ENCODE measurements at regions not wholly inside any gene's neighbourhood (a gene's known extent, or its start where the extent isn't known, plus 50 kb on each side); places are given as distances from the start of the nearest gene placed in this dataset.
"Not testable (repeated sequence)": the region's sequence is repeated elsewhere in the genome, so short reads cannot be mapped to it uniquely, and the experiment has no call there.

- Mint-ChIP-seq H3K27ac (no peak overlapping the region), H3K36me3 (peaks cover 0 to 6% of the 10 kb centered on the region in 2 donors), H3K9me3 (peaks cover 0 to 28% (median 19%) of the 10 kb centered on the region in 8 donors), H3K4me3 (no peak overlapping the region), H3K27me3 (peaks cover 6 to 15% of the 10 kb centered on the region in 2 donors), H3K4me1 (no peaks in the 10 kb centered on the region)
- peaks cover 5% of the 10 kb centered on the region for H3K27me3 ChIP-seq (ENCODE audit: insufficient read depth, low read length)
- CTCF ChIA-PET (ENCODE audit: partially characterized antibody) = interaction anchor here (1.2 kb wide), 1 partner anchor 18 kb away, joined by 3 read pairs; no protein-coding TSS in a partner anchor
- no peaks in the 10 kb centered on the region for H3K4me1 ChIP-seq (ENCODE audit: insufficient read depth, low read length)
- intact Hi-C loops (cut with micrococcal nuclease) = no loop called here
- H3K27ac ChIP-seq (ENCODE audit: low read depth, low read length) = no peak overlapping the region
- DNase-seq = no peak
- POLR2A ChIA-PET (ENCODE audit: partially characterized antibody) = no interaction called here
- no peaks in the 10 kb centered on the region for H3K36me3 ChIP-seq (ENCODE audit: insufficient read depth, low read length)
- H3K4me3 ChIP-seq (ENCODE audit: low read length in 2 of 2) = no peak overlapping the region
- H3K9me3 ChIP-seq (ENCODE audit: control insufficient read depth in 1 of 2, low read length in 2 of 2) = peaks cover 0 to 6% of the 10 kb centered on the region in 2 donors
These were observed 221.0 kb downstream of the UTP18 start for GRCh38 chr17:51481370-51481769.

GRCh38 chr17:51482248-51482647 is 221.9 kb downstream of the UTP18 start:
- H3K27me3 ChIP-seq (ENCODE audit: insufficient read depth, low read length); CTCF ChIA-PET (ENCODE audit: partially characterized antibody): not testable (repeated sequence)
- peaks cover 6 to 12% of the 10 kb centered on the region in 2 donors for H3K27me3 Mint-ChIP-seq

DNA sequence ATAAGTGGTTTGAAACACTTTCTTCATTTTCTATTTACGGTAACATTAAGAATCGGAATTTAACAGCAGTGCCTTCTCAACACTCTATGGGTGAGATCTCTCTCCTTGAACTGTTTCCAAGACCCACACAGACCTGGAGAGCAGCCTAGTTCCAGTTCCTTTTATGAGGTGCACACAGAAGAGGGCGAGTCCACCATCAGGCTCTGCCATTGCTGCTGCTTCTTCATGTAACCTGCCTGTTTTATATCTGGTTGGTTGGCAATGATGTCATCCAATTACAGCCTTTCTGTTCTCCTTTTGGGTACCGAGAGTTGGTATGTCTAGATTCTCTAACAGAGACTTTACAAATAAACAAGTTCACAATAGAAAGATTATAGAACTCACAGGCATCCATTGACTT is 225.7 kb downstream of the UTP18 start:
- H3K9me3 Mint-ChIP-seq = peaks cover 0 to 19% (median 12%) of the 10 kb centered on the region in 8 donors
- no peak overlapping the region for H3K27ac Mint-ChIP-seq
- H3K4me1 Mint-ChIP-seq = peaks cover 0 to 3% (median 1%) of the 10 kb centered on the region in 4 donors
- Histone ChIP-seq H3K27ac (ENCODE audit: low read depth, low read length) (no peak overlapping the region), H3K27me3 (ENCODE audit: insufficient read depth, low read length) (peaks cover 6% of the 10 kb centered on the region), H3K4me1 (ENCODE audit: insufficient read depth, low read length) (no peaks in the 10 kb centered on the region), H3K9me3 (ENCODE audit: control insufficient read depth in 1 of 2, low read length in 2 of 2) (peaks cover 0 to 6% of the 10 kb centered on the region in 2 donors), H3K36me3 (ENCODE audit: insufficient read depth, low read length) (no peaks in the 10 kb centered on the region), H3K4me3 (ENCODE audit: low read length in 2 of 2) (no peak overlapping the region)
- no peak for DNase-seq
- CTCF ChIA-PET (ENCODE audit: partially characterized antibody) = interaction anchor here (2.0 kb wide), 1 partner anchor 25 kb away, joined by 5 read pairs; no protein-coding TSS in a partner anchor
- intact Hi-C loops (cut with micrococcal nuclease) = no loop called here
- no peak overlapping the region for H3K4me3 Mint-ChIP-seq
- peaks cover 0 to 9% of the 10 kb centered on the region in 2 donors for H3K36me3 Mint-ChIP-seq
- POLR2A ChIA-PET (ENCODE audit: partially characterized antibody) = no interaction called here
- peaks cover 12 to 13% of the 10 kb centered on the region in 2 donors for H3K27me3 Mint-ChIP-seq

More at GRCh38 chr17:51482248-51482647, 221.9 kb downstream of the UTP18 start:
- H3K9me3 ChIP-seq (ENCODE audit: control insufficient read depth in 1 of 2, low read length in 2 of 2); H3K4me1 Mint-ChIP-seq; H3K4me3 Mint-ChIP-seq; DNase-seq; H3K27ac ChIP-seq (ENCODE audit: low read depth, low read length); POLR2A ChIA-PET (ENCODE audit: partially characterized antibody); H3K36me3 ChIP-seq (ENCODE audit: insufficient read depth, low read length); intact Hi-C loops (cut with micrococcal nuclease); H3K27ac Mint-ChIP-seq; H3K36me3 Mint-ChIP-seq; H3K4me3 ChIP-seq (ENCODE audit: low read length in 2 of 2); H3K4me1 ChIP-seq (ENCODE audit: insufficient read depth, low read length): not testable (repeated sequence)
- H3K9me3 Mint-ChIP-seq = peaks cover 0 to 28% (median 19%) of the 10 kb centered on the region in 8 donors

GRCh38 chr17:51486885-51487520 is 226.7 kb downstream of the UTP18 start:
- Mint-ChIP-seq H3K4me1 (peaks cover 0 to 3% (median 1%) of the 10 kb centered on the region in 4 donors), H3K27me3 (peaks cover 12 to 13% of the 10 kb centered on the region in 2 donors), H3K36me3 (peaks cover 0 to 4% of the 10 kb centered on the region in 2 donors), H3K27ac (no peak overlapping the region), H3K4me3 (no peak overlapping the region), H3K9me3 (peaks cover 0 to 11% (median 4%) of the 10 kb centered on the region in 8 donors)
- no peaks in the 10 kb centered on the region for H3K4me1 ChIP-seq (ENCODE audit: insufficient read depth, low read length)
- no peak for DNase-seq
- peaks cover 6% of the 10 kb centered on the region for H3K27me3 ChIP-seq (ENCODE audit: insufficient read depth, low read length)
- H3K36me3 ChIP-seq (ENCODE audit: insufficient read depth, low read length) = no peaks in the 10 kb centered on the region
- no peaks in the 10 kb centered on the region for H3K9me3 ChIP-seq (ENCODE audit: control insufficient read depth in 1 of 2, low read length in 2 of 2)
- H3K27ac ChIP-seq (ENCODE audit: low read depth, low read length) = no peak overlapping the region
- ChIA-PET CTCF (ENCODE audit: partially characterized antibody) (no interaction called here), POLR2A (ENCODE audit: partially characterized antibody) (no interaction called here)
- no peak overlapping the region for H3K4me3 ChIP-seq (ENCODE audit: low read length in 2 of 2)
- intact Hi-C loops (cut with micrococcal nuclease) = no loop called here

- H3K4me1 Mint-ChIP-seq = peaks cover 0 to 3% (median 1%) of the 10 kb centered on the region in 4 donors
- H3K27me3 Mint-ChIP-seq = peaks cover 12 to 13% of the 10 kb centered on the region in 2 donors
- Histone ChIP-seq H3K36me3 (ENCODE audit: insufficient read depth, low read length) (no peaks in the 10 kb centered on the region), H3K27me3 (ENCODE audit: insufficient read depth, low read length) (peaks cover 6% of the 10 kb centered on the region), H3K9me3 (ENCODE audit: control insufficient read depth in 1 of 2, low read length in 2 of 2) (no peaks in the 10 kb centered on the region), H3K4me1 (ENCODE audit: insufficient read depth, low read length) (no peaks in the 10 kb centered on the region), H3K4me3 (ENCODE audit: low read length in 2 of 2) (no peak overlapping the region), H3K27ac (ENCODE audit: low read depth, low read length) (no peak overlapping the region)
- intact Hi-C loops (cut with micrococcal nuclease) = no loop called here
- peak overlapping the region in 1 of 8 donors; percentile 17 for H3K4me3 Mint-ChIP-seq
- peak in 3 of 5 donors; percentile 1 to 22 (median 4) for DNase-seq
- ChIA-PET CTCF (ENCODE audit: partially characterized antibody) (interaction anchor here (1.0 kb wide), 1 partner anchor 22 kb away, joined by 3 read pairs; no protein-coding TSS in a partner anchor), POLR2A (ENCODE audit: partially characterized antibody) (no interaction called here)
- H3K27ac Mint-ChIP-seq = peak overlapping the region in 1 of 7 donors; percentile 11
- peaks cover 0 to 4% of the 10 kb centered on the region in 2 donors for H3K36me3 Mint-ChIP-seq
- H3K9me3 Mint-ChIP-seq = peaks cover 0 to 8% (median 4%) of the 10 kb centered on the region in 8 donors
These were observed 227.6 kb downstream of the UTP18 start for GRCh38 chr17:51487947-51488346.

DNA sequence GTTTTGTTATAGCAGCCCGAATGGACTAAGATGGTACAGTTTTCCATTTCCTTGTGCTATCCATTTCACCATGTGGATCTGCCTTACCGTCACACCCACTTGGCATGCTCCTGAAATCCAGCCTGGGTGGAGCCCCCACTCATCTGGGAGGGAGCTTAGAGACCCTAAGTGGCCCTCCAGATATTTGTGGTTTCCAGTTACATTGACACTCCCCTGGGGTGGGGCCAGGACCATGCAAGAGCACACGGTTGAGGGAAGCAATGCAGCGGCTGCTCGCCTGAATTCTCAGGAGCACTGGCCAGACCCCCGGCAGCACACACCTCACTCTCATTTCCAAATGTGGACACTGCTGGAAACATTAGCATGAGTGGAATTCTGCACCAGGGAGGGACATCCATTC is 231.1 kb downstream of the UTP18 start:
- Histone ChIP-seq H3K36me3 (ENCODE audit: insufficient read depth, low read length) (no peaks in the 10 kb centered on the region), H3K27me3 (ENCODE audit: insufficient read depth, low read length) (peaks cover under 1% of the 10 kb centered on the region), H3K4me3 (ENCODE audit: low read length in 2 of 2) (no peak overlapping the region), H3K4me1 (ENCODE audit: insufficient read depth, low read length) (no peaks in the 10 kb centered on the region), H3K9me3 (ENCODE audit: control insufficient read depth in 1 of 2, low read length in 2 of 2) (no peaks in the 10 kb centered on the region), H3K27ac (ENCODE audit: low read depth, low read length) (no peak overlapping the region)
- POLR2A ChIA-PET (ENCODE audit: partially characterized antibody) = no interaction called here
- Mint-ChIP-seq H3K27me3 (peaks cover 10% of the 10 kb centered on the region in 2 donors), H3K27ac (no peak overlapping the region), H3K4me3 (no peak overlapping the region), H3K9me3 (peaks cover 0 to 4% (median 0%) of the 10 kb centered on the region in 8 donors), H3K36me3 (peaks cover 0 to 4% of the 10 kb centered on the region in 2 donors), H3K4me1 (peaks cover 0 to 3% (median 1%) of the 10 kb centered on the region in 4 donors)
- DNase-seq = no peak
- intact Hi-C loops (cut with micrococcal nuclease) = no loop called here
- CTCF ChIA-PET (ENCODE audit: partially characterized antibody) = no interaction called here

DNA sequence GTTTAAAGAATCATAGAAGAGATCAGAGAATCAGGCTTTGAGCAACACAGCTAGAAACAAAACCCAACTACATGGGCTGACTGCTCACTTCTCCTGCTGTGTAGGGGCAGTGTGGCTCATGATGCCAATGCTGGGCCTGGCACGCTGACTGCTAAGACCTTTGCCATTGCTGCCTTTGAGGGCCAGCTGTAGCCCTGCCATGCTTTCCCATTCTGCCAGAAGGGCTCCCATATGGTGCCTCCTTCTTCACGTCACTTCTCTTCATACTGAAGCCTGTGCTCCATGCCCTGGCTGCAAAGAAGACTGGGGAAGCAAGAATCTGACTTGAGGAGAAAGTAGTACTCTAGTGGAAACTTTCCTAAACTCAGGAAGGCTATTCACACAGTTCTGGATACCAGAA is 232.9 kb downstream of the UTP18 start:
- Mint-ChIP-seq H3K36me3 (peaks cover 0 to 4% of the 10 kb centered on the region in 2 donors), H3K27me3 (peaks cover 1 to 4% of the 10 kb centered on the region in 2 donors), H3K27ac (no peak overlapping the region), H3K4me3 (no peak overlapping the region), H3K4me1 (no peaks in the 10 kb centered on the region), H3K9me3 (peaks cover 0 to 4% (median 0%) of the 10 kb centered on the region in 8 donors)
- CTCF ChIA-PET (ENCODE audit: partially characterized antibody) = interaction anchor here (1.0 to 1.6 kb wide), 2 partner anchors 9 to 32 kb away, joined by 3 to 4 read pairs; no protein-coding TSS in a partner anchor
- Histone ChIP-seq H3K36me3 (ENCODE audit: insufficient read depth, low read length) (no peaks in the 10 kb centered on the region), H3K4me3 (ENCODE audit: low read length in 2 of 2) (no peak overlapping the region), H3K9me3 (ENCODE audit: control insufficient read depth in 1 of 2, low read length in 2 of 2) (no peaks in the 10 kb centered on the region), H3K4me1 (ENCODE audit: insufficient read depth, low read length) (no peaks in the 10 kb centered on the region), H3K27ac (ENCODE audit: low read depth, low read length) (no peak overlapping the region), H3K27me3 (ENCODE audit: insufficient read depth, low read length) (no peaks in the 10 kb centered on the region)
- DNase-seq = no peak
- POLR2A ChIA-PET (ENCODE audit: partially characterized antibody) = no interaction called here
- intact Hi-C loops (cut with micrococcal nuclease) = no loop called here

Data from CD4-positive, alpha-beta memory T cell (primary cell).